ENCODE measurements at regions not wholly inside any gene's neighbourhood (a gene's known extent, or its start where the extent isn't known, plus 50 kb on each side); places are given as distances from the start of the nearest gene placed in this dataset.
"Not testable (repeated sequence)": the region's sequence is repeated elsewhere in the genome, so short reads cannot be mapped to it uniquely, and the experiment has no call there.

DNA sequence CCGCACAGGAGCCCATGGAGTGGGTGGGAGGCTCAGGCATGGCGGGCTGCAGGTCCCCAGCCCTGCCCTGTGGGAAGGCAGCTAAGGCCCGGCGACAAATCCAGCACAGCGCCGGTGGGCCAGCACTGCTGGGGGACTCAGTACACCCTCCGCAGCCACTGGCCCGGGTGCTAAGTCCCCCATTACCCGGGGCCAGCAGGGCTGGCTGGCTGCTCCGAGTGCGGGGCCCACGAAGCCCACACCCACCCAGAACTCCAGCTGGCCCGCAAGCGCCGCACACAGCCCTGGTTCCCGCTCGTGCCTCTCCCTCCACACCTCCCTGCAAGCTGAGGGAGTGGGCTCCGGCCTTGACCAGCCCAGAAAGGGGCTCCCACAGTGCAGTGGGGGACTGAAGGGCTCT lies 610.0 kb upstream of the NRG3 start:
- DNase-seq (ENCODE audit: low spot score): not testable (repeated sequence)

DNA sequence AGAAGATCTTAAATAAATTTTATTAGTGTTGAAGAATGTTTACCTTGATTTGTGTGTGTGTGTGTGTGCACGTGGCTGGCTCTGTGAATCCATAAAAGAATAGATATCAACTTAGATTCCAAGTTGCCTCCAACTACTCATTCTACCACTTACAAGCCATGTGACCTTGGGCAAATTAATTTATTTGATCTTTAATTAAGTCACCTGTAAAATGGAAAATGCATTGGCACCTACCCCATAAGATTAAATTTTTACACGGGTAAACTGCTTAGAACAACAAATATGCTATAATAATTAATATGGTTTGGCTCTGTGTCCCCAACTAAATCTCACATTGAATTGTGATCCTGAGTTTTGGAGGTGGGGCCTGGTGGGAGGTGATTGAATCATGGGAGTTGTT lies 604.9 kb upstream of the NRG3 start:
- DNase-seq (ENCODE audit: low spot score): no peak

DNA sequence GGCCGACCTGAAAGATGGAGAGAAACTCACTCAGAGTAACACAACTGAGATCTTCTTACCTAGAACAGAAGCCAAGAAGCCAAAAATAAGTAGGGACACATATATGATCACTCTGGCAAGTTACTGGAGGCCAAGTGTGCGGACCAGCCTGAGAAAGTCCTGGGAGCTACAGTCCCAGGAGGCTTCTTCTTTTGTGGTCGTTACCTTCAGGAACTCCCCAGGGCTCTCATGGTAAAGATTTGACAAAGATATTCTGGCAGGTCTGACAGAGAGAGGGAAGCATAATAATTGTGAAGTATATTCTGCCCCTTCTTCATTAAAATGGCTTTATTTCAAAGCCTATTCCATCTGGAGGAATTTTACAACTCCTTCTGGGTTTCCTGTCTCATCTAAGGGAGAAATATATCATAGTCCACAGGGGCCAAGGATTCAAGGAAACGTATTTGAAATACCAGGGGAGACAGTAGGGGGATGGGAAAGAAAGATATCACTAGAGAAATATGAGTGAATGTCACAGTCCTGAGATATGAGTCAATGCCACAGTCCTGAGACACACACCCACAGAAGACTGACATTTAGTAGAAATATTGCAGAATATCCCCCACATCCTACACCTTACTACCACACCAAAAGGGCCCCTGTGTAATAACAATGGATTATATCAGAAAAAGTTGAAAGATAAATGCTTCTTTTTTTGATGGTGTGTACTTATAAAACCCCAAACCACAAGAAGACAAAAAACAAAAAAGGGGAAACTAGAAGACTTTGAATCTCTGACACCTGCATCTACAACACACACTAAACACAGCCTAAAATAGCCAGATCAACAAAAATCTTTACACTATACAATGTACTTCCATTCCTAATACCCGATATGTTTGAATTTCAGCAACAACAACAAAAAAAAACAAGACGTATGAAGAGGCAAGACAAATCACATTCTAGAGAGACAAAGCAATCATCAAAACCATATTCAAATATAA lies 594.2 kb upstream of the NRG3 start:
- DNase-seq (ENCODE audit: low spot score): no peak

DNA sequence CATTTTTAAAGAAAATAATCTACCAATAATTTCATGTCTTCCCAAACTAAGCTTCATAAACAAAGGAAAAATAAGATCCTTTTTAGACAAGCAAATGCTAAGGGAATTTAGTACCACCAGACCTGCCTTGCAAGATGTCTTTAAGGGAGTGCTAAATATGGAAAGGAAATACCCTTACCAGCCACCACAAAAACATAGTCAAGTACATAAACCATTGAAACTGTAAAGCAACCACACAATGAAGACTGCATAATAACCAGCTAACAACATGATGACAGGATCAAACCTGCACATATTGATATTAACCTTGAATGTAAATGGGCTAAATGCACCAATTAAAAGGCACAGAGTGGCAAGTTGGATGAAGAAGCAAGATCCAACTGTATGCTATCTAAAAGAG lies 586.5 kb upstream of the NRG3 start:
- DNase-seq (ENCODE audit: low spot score): no peak

DNA sequence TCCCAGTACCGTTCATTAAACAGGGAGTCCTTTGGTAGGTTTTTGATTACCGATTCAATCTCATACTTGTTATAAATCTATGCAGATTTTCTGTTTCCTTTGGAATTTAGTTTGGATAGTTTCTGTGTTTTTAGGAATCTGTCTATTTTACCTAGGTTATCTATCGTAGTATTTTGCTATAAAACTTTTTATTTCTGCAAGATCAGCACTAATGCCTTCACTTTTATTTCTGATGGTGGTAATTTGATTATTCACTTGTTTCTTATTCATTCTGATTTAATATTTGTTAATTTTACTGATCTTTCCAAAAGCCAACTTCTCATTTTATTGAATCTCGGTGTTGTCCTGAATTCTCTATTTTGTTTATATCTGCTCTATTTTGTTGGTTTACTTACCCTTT lies 577.7 kb upstream of the NRG3 start:
- DNase-seq (ENCODE audit: low spot score): no peak

DNA sequence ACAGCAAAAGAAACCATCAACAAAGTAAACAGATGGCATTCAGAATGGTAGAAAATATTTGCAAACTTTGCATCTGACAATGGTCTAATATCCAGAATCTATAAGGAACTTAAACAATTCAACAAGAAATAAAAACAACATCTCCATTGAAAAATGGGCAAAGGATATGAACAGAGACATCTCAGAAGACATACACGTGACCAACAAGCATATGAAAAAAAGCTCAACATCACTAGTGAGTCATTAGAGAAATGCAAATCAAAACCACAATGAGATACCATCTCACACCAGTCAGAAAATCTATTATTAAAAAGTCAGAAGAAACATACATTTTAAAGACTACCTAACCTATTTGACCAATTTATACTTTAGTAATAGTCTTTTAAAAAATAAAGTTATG lies 571.3 kb upstream of the NRG3 start:
- no peak for DNase-seq (ENCODE audit: low spot score)

DNA sequence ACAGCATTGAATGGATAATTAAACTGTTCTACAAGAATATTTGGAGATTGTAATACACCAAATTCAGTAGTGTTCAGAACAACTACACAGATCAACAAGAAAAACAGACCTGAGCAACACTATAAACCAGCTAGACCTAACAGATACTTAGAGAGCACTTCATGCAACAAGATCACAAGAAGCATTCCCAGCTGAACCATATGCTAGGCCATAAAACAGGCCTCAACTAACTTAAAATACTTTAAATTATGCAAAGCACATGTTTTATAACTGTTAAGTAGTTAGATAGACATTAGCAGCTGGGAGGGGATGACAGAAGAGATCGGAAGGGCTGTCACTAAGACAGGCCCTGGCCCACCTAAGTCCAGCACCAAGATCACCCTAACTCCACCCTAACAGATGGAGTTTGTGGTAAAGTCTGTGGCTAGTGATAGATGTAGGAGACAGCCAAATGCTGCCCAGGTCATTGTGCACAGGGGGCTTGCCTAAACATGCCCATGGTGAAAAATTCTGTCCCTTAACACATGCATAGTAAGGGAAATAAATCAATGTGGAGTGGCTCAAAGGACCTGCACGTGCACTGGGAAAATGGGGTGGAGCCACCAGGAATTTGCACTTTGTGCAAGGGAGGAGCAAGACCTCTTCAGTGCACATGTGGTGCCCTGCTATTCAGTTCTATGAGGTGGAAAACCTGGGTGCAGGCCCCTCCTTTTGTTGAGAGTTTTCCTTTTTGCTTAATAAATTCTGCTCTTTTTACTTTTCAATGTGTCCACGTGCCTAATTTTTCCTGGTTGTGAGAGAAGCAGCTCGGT lies 567.8 kb upstream of the NRG3 start:
- DNase-seq (ENCODE audit: low spot score): no peak

DNA sequence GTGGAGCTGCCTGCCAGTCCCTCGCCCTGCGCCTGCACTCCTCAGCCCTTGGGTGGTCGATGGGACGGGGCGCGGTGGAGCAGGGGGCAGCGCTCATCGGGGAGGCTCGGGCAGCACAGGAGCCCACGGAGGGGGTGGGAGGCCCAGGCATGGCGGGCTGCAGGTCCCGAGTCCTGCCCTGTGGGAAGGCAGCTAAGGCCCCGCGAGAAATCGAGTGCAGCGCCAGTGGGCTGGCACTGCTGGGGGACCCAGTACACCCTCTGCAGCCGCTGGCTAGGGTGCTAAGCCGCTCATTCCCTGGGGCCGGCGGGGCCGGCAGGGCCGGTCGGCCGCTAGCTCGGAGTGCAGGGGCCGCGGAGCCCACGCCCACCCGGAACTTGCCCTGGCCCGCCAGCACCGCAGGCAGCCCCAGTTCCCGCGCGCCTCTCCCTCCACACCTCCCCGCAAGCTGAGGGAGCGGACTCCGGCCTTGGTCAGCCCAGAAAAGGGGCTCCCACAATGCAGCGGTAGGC lies 565.9 kb upstream of the NRG3 start:
- DNase-seq (ENCODE audit: low spot score): no peak

DNA sequence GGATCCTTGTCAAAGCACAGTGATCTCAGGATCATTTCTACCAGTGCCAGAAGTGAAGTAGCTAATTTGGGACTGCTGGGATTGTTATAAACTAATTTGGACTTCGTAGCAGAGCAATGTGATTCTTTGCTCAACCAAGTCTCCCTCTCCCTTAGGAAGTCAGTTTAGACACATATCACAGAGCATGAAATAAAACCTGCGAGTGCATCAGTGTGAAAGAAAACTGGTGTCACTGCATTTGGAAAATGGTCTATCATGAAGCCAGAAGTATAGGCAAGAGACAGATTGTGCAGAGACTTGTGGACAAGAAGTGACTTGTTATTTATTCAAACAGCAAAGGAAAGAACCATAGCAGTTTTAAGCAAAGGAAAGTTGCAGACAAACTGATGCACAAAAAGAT lies 560.5 kb upstream of the NRG3 start:
- DNase-seq (ENCODE audit: low spot score): no peak

DNA sequence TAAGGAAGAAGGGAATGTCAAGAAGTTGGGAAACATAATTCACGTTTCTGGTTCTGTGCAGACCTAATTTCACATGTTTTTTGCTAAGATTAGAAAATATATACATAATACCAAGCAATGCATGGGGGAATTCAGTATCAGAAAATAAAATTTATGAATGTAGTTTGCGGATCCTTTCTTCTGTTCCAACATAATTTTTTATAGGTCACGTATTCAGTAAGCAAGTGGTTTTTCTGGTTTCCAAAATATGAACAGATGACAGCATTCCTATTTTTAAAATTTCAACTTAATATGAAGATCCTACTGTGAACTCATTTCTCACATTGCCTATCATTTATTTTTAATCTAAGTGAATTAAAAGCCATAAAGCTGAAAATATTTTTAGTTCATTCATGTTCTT lies 560.0 kb upstream of the NRG3 start:
- no peak for DNase-seq (ENCODE audit: low spot score)

DNA sequence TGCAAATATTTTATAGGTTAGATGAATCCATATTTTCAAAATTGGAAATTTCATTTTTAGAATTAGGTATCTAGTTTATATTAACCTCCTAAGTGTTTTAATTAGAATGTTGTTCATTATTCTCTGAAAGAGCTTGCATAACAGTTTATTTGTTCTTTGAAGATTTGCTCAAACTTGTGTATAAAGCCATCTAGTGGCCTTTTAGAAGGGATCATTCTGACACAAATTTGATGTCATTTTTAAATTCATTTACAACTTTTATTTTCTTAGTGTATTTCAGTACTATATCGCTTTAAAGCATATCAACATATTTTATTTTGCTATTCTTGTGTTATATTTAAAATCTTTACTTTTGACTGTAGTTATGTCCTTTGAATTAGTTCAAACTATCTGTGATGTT lies 527.0 kb upstream of the NRG3 start:
- DNase-seq (ENCODE audit: low spot score): no peak

DNA sequence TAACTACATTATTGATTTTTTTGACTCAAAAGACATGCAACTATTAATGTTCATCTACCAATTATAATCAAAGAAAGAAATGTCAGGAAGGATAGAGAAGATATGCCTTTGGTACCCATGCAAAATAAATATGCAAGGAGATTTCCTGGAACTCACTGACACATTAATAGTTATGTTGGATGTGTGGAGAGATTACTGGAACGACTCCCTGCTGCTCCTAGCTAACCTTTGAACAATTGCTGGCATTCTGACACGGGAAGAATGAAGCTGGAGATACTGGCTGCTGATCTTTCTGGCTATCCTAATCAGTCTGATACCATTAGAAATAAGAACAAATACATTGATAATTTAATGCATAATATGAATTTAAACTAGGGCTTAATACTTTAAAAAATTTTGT lies 507.9 kb upstream of the NRG3 start:
- DNase-seq (ENCODE audit: low spot score): no peak

DNA sequence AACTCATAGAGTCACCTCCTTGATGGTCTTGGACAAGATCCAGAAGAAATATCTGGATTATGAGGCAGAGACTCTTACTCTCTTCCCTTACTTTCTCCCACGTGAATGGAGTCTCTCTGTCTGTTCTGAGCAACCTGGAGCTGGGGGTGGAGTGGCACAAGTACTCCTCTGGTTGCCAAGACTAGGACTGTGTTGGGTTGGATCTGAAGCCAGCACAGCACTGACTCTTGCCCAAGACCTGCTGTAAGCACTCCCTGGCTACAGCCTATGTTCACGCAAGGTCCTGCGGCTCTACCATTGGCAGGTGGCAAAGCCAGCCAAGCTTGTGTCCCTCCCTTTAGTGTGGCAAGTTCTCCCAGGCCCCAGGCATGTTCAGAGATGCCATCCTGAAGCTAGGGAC lies 488.2 kb upstream of the NRG3 start:
- no peak for DNase-seq (ENCODE audit: low spot score)

DNA sequence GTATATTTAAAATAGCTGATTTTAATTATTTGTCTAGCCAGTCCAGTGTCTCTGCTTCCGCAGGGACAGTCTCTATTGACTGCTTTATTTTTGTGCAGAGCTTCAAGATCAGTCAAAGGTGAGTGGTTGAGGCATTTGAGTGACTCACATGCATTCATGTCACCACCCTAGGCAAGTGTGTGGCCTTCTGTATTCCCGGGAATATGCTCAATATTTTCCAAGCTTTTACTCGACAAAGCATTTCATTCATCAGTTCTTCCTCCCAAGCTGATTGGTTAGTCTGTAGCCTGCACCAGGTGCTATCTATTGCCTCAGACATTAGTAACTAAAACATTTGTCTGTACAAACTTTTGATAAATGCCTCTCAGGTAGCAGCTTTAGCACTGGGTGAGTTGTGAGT lies 471.5 kb upstream of the NRG3 start:
- DNase-seq (ENCODE audit: low spot score): no peak

DNA sequence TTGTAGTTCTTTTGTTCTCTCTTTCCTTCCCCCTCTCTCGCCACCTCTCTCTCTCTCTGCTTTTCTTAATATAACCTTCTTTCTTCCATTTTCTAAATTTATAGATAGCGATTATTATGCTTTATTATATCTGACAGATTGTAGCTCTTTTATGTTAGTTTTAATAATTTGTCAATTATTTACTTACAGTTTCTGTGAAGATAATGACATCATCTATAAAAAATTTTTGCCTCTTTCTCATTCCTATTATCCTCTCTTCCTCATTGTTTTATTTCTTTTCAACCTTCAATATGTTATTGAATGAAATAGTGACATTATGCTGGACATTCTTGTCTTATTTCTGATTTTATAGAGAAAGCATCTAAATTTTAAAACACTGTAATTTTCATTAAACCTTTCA lies 469.6 kb upstream of the NRG3 start:
- no peak for DNase-seq (ENCODE audit: low spot score)

DNA sequence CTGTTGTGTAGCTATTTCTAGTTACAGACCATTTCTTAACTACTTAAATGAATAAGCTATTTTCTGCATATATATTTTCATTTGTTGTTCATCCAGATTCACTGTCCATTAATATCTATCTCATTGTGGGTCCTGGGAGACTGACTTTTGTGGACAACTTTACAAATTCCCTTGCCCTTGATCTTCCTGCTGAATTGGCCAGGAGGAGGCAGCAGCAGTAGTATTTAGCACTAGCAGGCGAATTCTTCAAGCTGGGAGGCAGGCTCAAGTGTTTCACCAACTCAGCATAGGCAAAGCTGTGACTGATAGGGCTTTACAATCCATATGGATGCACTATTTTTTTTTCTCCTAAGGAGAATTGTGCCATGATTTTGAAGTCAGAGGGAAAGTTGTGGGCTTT lies 461.0 kb upstream of the NRG3 start:
- no peak for DNase-seq (ENCODE audit: low spot score)

DNA sequence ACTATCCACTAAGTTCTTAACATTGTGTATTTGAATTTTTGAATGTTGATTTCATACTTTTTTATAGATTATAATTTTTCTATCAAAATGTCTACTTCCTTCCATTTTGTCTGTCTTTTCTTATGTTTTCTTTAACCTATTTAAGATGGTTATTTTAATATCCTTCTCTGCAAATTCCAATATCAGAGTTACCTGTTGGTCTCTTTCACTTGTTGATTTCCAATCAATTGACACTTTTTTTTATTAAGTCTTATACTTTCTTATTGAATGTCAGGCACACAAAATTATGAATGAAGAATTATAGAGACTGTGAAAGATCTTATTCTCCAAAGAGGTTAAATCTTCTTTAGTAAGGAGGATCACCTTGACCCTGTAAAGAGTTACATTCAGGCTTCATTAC lies 448.3 kb upstream of the NRG3 start:
- no peak for DNase-seq (ENCODE audit: low spot score)

DNA sequence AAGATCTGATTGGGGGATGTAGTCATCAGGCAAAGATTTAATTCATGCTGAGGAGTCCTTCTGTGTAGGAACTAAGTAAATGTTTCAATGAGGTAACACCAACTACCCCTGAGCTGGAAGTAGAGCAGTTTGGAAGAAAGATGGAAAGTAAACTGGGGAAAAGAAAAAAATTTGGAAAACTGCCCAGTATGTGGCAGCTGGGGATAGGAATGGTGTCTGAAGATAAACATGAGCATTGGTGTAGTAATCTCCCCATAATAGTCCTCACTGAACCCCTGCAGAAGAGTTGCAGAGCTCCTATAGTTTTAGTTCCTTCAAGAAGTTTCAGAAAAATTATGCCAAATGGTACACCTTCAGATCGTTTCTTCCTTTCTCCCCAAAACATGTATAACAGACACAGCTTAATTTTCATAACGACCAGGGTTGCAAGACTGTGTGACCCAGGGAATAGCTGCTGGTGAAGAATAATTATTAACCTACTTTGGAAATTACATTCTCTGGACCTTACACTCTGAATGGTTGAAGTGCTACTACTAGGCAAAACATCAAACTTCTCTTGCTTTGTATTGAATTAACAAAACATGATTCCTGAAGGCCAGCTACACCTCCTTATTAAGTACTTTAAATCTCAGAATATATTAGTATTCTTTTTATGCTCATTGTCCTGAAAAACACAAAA lies 446.4 kb upstream of the NRG3 start:
- no peak for DNase-seq (ENCODE audit: low spot score)

DNA sequence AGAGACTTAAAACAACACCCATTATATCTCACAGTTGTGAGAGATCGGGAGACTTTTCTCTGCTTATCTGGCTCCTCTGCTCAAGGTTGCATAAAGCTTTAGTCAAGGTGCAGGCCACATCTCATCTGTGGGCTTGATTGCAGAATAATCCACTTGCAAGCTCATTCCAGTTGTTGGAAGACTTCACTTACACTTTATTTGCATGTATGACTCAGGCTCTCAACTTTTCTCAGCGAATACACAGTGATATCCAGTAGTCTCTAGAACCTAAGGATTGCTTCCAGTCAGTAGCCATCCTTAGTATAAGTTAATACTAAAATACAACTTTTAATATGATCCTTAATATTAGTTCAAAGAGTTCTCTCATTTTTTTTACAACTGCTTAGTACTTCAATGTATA lies 435.5 kb upstream of the NRG3 start:
- DNase-seq (ENCODE audit: low spot score): no peak

DNA sequence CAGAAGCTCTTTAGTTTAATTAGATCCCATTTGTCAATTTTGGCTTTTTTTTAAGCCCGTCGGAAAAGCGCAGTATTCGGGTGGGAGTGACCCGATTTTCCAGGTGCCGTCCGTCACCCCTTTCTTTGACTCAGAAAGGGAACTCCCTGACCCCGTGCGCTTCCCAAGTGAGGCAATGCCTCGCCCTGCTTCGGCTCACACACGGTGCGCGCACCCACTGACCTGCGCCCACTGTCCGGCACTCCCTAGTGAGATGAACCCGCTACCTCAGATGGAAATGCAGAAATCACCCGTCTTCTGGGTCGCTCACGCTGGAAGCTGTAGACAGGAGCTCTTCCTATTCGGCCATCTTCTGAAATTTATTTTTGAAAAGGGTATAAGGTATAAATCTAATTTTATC lies 433.4 kb upstream of the NRG3 start:
- DNase-seq (ENCODE audit: low spot score): not testable (repeated sequence)

DNA sequence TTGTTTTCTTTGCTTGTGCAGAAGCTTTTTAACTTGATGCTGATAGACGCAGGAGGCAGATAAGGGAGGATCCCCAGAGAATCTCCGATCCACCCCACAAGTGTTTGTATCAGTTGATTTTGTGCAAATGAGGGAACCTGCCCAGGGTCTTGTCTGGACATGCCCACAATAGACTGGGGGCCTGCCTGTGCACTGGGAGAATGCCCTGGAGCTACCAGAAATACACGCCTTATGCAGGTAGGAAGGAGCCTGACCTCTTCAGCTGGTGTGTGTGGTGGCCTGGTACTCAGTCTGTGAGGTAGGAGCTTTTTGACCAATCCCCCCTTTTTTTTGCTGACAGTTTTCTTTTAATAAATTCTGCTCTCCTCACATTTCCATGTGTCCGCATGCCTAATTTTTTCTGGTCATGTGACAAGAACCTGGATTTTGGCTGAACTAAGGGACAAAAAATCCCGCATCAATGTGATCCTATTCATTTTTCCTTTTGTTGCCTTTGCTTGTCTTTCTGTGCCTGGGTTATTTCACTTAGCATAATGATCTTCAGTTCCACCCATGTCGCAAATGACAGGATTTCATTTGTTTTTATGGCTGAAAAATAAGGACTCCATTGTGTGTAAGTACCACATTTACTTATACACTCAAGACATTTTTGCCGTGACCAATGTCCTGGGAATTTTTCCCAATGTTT lies 430.6 kb upstream of the NRG3 start:
- DNase-seq (ENCODE audit: low spot score): no peak

DNA sequence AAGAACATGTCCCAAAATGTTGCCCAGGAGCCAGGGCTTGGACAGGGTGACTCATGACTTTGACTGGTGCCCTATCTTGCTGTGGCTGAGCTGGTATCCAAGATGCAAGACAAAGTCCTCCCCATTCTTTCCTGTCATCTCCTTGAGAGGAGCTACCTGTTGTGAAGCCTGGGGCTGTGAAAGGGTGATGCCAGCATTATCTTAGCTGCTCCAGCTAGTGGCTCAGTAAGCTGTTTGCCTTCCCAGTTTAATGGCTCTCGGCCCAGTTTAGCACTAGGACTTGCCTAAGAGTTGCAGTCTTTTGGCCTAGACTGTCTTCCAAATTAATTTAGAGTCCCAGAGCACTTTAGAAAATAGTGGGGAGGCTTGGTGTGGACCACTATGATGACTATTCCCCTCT lies 424.3 kb upstream of the NRG3 start:
- no peak for DNase-seq (ENCODE audit: low spot score)

All from hematopoietic multipotent progenitor cell treated with erythropoietin and hydrocortisone succinate and interleukin-3 and kit ligand, for 17 days (in vitro differentiated cells).